Activated CD4-positive, alpha-beta T cell treated with anti-CD3 and anti-CD28 coated beads, Interleukin-2, amount 10 ng/mL, durations not matched to agents 7 days and 5 days (primary cell): ENCODE measurements at regions not wholly inside any gene's neighbourhood (a gene's known extent, or its start where the extent isn't known, plus 50 kb on each side); places are given as distances from the start of the nearest gene placed in this dataset.
"Not testable (repeated sequence)": the region's sequence is repeated elsewhere in the genome, so short reads cannot be mapped to it uniquely, and the experiment has no call there.

Experiments
- CTCF ChIA-PET: fragments of 350-600 bp; sonication (Branson Sonifier 250); formaldehyde crosslinking; loops from one replicate; lab custom pipeline; 2021; ENCODE audit warnings: antibody characterized with exemption; lab: Charles Lee
- POLR2A ChIA-PET: fragments of 350-600 bp; sonication (Branson Sonifier 250); formaldehyde crosslinking; loops from one replicate; lab custom pipeline; 2021; ENCODE audit warnings: antibody characterized with exemption; lab: Charles Lee
- DNase-seq: peaks from one replicate; pipeline ENCODE4 v3.0.0-alpha.2; 2020
- H3K27ac Mint-ChIP-seq: one replicate; pipeline ENCODE4 v1.8.0; 2021; ENCODE audit warnings: mild to moderate bottlenecking, moderate library complexity, mixed read lengths
- H3K27me3 Mint-ChIP-seq: one replicate; pipeline ENCODE4 v1.8.0; 2021; ENCODE audit warnings: mixed read lengths
- H3K36me3 Mint-ChIP-seq: one replicate; pipeline ENCODE4 v1.8.0; 2021; ENCODE audit warnings: low read depth, mixed read lengths
- H3K4me1 Mint-ChIP-seq: one replicate; pipeline ENCODE4 v1.8.0; 2021; ENCODE audit warnings: mixed read lengths
- H3K4me3 Mint-ChIP-seq: one replicate; pipeline ENCODE4 v1.8.0; 2021; ENCODE audit warnings: mild to moderate bottlenecking, moderate library complexity, mixed read lengths
- H3K9me3 Mint-ChIP-seq: one replicate; pipeline ENCODE4 v1.8.0; 2021; ENCODE audit warnings: mixed read lengths

GRCh38 chr4:189733507-189733906 is 207.2 kb upstream of the FRG1 start:
- CTCF ChIA-PET, H3K4me1 Mint-ChIP-seq, H3K27me3 Mint-ChIP-seq, DNase-seq, POLR2A ChIA-PET, H3K36me3 Mint-ChIP-seq, H3K4me3 Mint-ChIP-seq, H3K27ac Mint-ChIP-seq, H3K9me3 Mint-ChIP-seq: not testable (repeated sequence)

- POLR2A ChIA-PET, H3K4me1 Mint-ChIP-seq, CTCF ChIA-PET, H3K27ac Mint-ChIP-seq, DNase-seq, H3K36me3 Mint-ChIP-seq, H3K9me3 Mint-ChIP-seq, H3K4me3 Mint-ChIP-seq, H3K27me3 Mint-ChIP-seq: not testable (repeated sequence)
These were observed 205.9 kb upstream of the FRG1 start for GRCh38 chr4:189734648-189735267.

GRCh38 chr4:189736656-189737055 is 204.0 kb upstream of the FRG1 start:
- H3K36me3 Mint-ChIP-seq, H3K4me3 Mint-ChIP-seq, POLR2A ChIA-PET, DNase-seq, H3K27ac Mint-ChIP-seq, H3K27me3 Mint-ChIP-seq, CTCF ChIA-PET, H3K9me3 Mint-ChIP-seq, H3K4me1 Mint-ChIP-seq: not testable (repeated sequence)

GRCh38 chr4:189740118-189740517 is 200.6 kb upstream of the FRG1 start:
- H3K4me1 Mint-ChIP-seq, H3K27me3 Mint-ChIP-seq, H3K4me3 Mint-ChIP-seq, POLR2A ChIA-PET, H3K27ac Mint-ChIP-seq, H3K36me3 Mint-ChIP-seq, DNase-seq, H3K9me3 Mint-ChIP-seq, CTCF ChIA-PET: not testable (repeated sequence)

- Mint-ChIP-seq H3K27me3 (no peaks in the 10 kb centered on the region), H3K9me3 (no peaks in the 10 kb centered on the region), H3K4me3 (no peak overlapping the region), H3K36me3 (no peaks in the 10 kb centered on the region), H3K27ac (no peak overlapping the region), H3K4me1 (no peaks in the 10 kb centered on the region)
- ChIA-PET CTCF (no interaction called here), POLR2A (no interaction called here)
- no peak for DNase-seq
These were observed 199.8 kb upstream of the FRG1 start for GRCh38 chr4:189740873-189741272.

- H3K27ac Mint-ChIP-seq, H3K27me3 Mint-ChIP-seq, H3K4me3 Mint-ChIP-seq, H3K36me3 Mint-ChIP-seq, CTCF ChIA-PET, DNase-seq, POLR2A ChIA-PET, H3K4me1 Mint-ChIP-seq: not testable (repeated sequence)
- peaks cover 17% of the 10 kb centered on the region for H3K9me3 Mint-ChIP-seq
These were observed 187.6 kb upstream of the FRG1 start for GRCh38 chr4:189753092-189753491.

GRCh38 chr4:189763583-189763982 is 177.1 kb upstream of the FRG1 start:
- no peaks in the 10 kb centered on the region for H3K27me3 Mint-ChIP-seq
- H3K4me1 Mint-ChIP-seq = no peaks in the 10 kb centered on the region
- no peak overlapping the region for H3K27ac Mint-ChIP-seq
- H3K9me3 Mint-ChIP-seq = no peaks in the 10 kb centered on the region
- no peak overlapping the region for H3K4me3 Mint-ChIP-seq
- ChIA-PET POLR2A (no interaction called here), CTCF (no interaction called here)
- H3K36me3 Mint-ChIP-seq = no peaks in the 10 kb centered on the region
- DNase-seq = no peak

- H3K4me3 Mint-ChIP-seq = no peak overlapping the region
- ChIA-PET CTCF (no interaction called here), POLR2A (no interaction called here)
- H3K4me1 Mint-ChIP-seq = no peaks in the 10 kb centered on the region
- H3K27ac Mint-ChIP-seq = no peak overlapping the region
- H3K36me3 Mint-ChIP-seq = no peaks in the 10 kb centered on the region
- H3K27me3 Mint-ChIP-seq = no peaks in the 10 kb centered on the region
- DNase-seq = no peak
- no peaks in the 10 kb centered on the region for H3K9me3 Mint-ChIP-seq
These were observed 175.4 kb upstream of the FRG1 start for GRCh38 chr4:189765301-189765700.

- Mint-ChIP-seq H3K27ac (no peak overlapping the region), H3K4me1 (no peaks in the 10 kb centered on the region), H3K4me3 (no peak overlapping the region), H3K36me3 (no peaks in the 10 kb centered on the region), H3K9me3 (no peaks in the 10 kb centered on the region), H3K27me3 (no peaks in the 10 kb centered on the region)
- POLR2A ChIA-PET = no interaction called here
- DNase-seq = no peak
- CTCF ChIA-PET = no interaction called here
These were observed 174.9 kb upstream of the FRG1 start for GRCh38 chr4:189765736-189766135.

GRCh38 chr4:189767941-189768340 is 172.7 kb upstream of the FRG1 start:
- Mint-ChIP-seq H3K4me1 (no peaks in the 10 kb centered on the region), H3K27ac (no peak overlapping the region), H3K36me3 (no peaks in the 10 kb centered on the region), H3K9me3 (no peaks in the 10 kb centered on the region), H3K27me3 (no peaks in the 10 kb centered on the region), H3K4me3 (no peak overlapping the region)
- no peak for DNase-seq
- ChIA-PET CTCF (no interaction called here), POLR2A (no interaction called here)

- H3K9me3 Mint-ChIP-seq = no peaks in the 10 kb centered on the region
- ChIA-PET CTCF (no interaction called here), POLR2A (no interaction called here)
- no peak for DNase-seq
- no peak overlapping the region for H3K4me3 Mint-ChIP-seq
- H3K4me1 Mint-ChIP-seq = no peaks in the 10 kb centered on the region
- H3K27me3 Mint-ChIP-seq = no peaks in the 10 kb centered on the region
- no peak overlapping the region for H3K27ac Mint-ChIP-seq
- H3K36me3 Mint-ChIP-seq = no peaks in the 10 kb centered on the region
These were observed 171.5 kb upstream of the FRG1 start for GRCh38 chr4:189769131-189769530.

GRCh38 chr4:189771696-189772361 is 168.8 kb upstream of the FRG1 start:
- no peak for DNase-seq
- Mint-ChIP-seq H3K27me3 (no peaks in the 10 kb centered on the region), H3K36me3 (no peaks in the 10 kb centered on the region), H3K4me1 (no peaks in the 10 kb centered on the region), H3K27ac (no peak overlapping the region), H3K4me3 (no peak overlapping the region), H3K9me3 (no peaks in the 10 kb centered on the region)
- POLR2A ChIA-PET = no interaction called here
- CTCF ChIA-PET = no interaction called here

GRCh38 chr4:189773909-189774308 is 166.8 kb upstream of the FRG1 start:
- H3K9me3 Mint-ChIP-seq = no peaks in the 10 kb centered on the region
- CTCF ChIA-PET = no interaction called here
- no peak overlapping the region for H3K27ac Mint-ChIP-seq
- H3K27me3 Mint-ChIP-seq = no peaks in the 10 kb centered on the region
- no peaks in the 10 kb centered on the region for H3K36me3 Mint-ChIP-seq
- no peak overlapping the region for H3K4me3 Mint-ChIP-seq
- H3K4me1 Mint-ChIP-seq = no peaks in the 10 kb centered on the region
- DNase-seq = no peak
- POLR2A ChIA-PET = no interaction called here
